Type B pancreatic cell (in vitro differentiated cells): ENCODE measurements at regions not wholly inside any gene's neighbourhood (a gene's known extent, or its start where the extent isn't known, plus 50 kb on each side); places are given as distances from the start of the nearest gene placed in this dataset.

Source experiments
- DNase-seq: peaks from one replicate; pipeline ENCODE4 v3.0.0; 2021; ENCODE audit warnings: mixed read lengths; ENCODE audit not compliant: unreplicated experiment; ENCODE audit errors: extremely low spot score
- H3K27ac Mint-ChIP-seq: 2 replicates; pipeline ENCODE4 v1.8.0; 2021; ENCODE audit warnings: mild to moderate bottlenecking, mixed read lengths
- H3K27me3 Mint-ChIP-seq: 2 replicates; pipeline ENCODE4 v1.8.0; 2021; ENCODE audit warnings: mixed read lengths
- H3K36me3 Mint-ChIP-seq: 2 replicates; pipeline ENCODE4 v1.8.0; 2021; ENCODE audit warnings: mixed read lengths
- H3K4me1 Mint-ChIP-seq: one replicate; pipeline ENCODE4 v1.8.0; 2021; ENCODE audit warnings: mixed read lengths; ENCODE audit not compliant: unreplicated experiment
- H3K4me3 Mint-ChIP-seq: 2 replicates; pipeline ENCODE4 v1.8.0; 2021; ENCODE audit warnings: mild to moderate bottlenecking, mixed read lengths
- H3K9me3 Mint-ChIP-seq: 2 replicates; pipeline ENCODE4 v1.8.0; 2021; ENCODE audit warnings: mixed read lengths
- CTCF ChIP-seq: fragments of 200-600 bp; sonication (generic); conservative IDR thresholded peaks from 2 replicates; pipeline ENCODE4 v1.5.0; 2021; ENCODE audit warnings: antibody characterized with exemption, mild to moderate bottlenecking

- peaks cover 4% of the 10 kb centered on the region for H3K27me3 Mint-ChIP-seq
- H3K36me3 Mint-ChIP-seq, result no peaks in the 10 kb centered on the region
- H3K4me1 Mint-ChIP-seq, result peaks cover 7% of the 10 kb centered on the region
- TF ChIP-seq CTCF, result no peak
- no peak overlapping the region for H3K27ac Mint-ChIP-seq
- H3K9me3 Mint-ChIP-seq, result no peaks in the 10 kb centered on the region
- no peak for DNase-seq
- no peak overlapping the region for H3K4me3 Mint-ChIP-seq
Observed at GRCh38 chr6:105907301-105907700, 178.8 kb upstream of the PRDM1 start.

GRCh38 chr6:105902401-105903031 lies 183.6 kb upstream of the PRDM1 start:
- no peak for TF ChIP-seq CTCF
- Mint-ChIP-seq H3K4me1 (peaks cover 8% of the 10 kb centered on the region), H3K4me3 (no peak overlapping the region), H3K27ac (no peak overlapping the region), H3K9me3 (no peaks in the 10 kb centered on the region), H3K27me3 (peaks cover 4% of the 10 kb centered on the region), H3K36me3 (no peaks in the 10 kb centered on the region)
- DNase-seq, result no peak

GRCh38 chr6:105901583-105901982 lies 184.6 kb upstream of the PRDM1 start:
- TF ChIP-seq CTCF, result no peak
- Mint-ChIP-seq H3K27ac (no peak overlapping the region), H3K27me3 (peaks cover 4% of the 10 kb centered on the region), H3K4me1 (peaks cover 8% of the 10 kb centered on the region), H3K4me3 (no peak overlapping the region), H3K36me3 (no peaks in the 10 kb centered on the region), H3K9me3 (no peaks in the 10 kb centered on the region)
- no peak for DNase-seq

- Mint-ChIP-seq H3K36me3 (no peaks in the 10 kb centered on the region), H3K4me1 (peaks cover 8% of the 10 kb centered on the region), H3K27ac (no peak overlapping the region), H3K27me3 (peaks cover 4% of the 10 kb centered on the region), H3K9me3 (no peaks in the 10 kb centered on the region), H3K4me3 (no peak overlapping the region)
- DNase-seq, result no peak
- TF ChIP-seq CTCF, result no peak
Observed at GRCh38 chr6:105900125-105900937, 185.8 kb upstream of the PRDM1 start.

GRCh38 chr6:105898286-105898685 lies 187.8 kb upstream of the PRDM1 start:
- Mint-ChIP-seq H3K4me3 (no peak overlapping the region), H3K4me1 (peaks cover 8% of the 10 kb centered on the region), H3K27me3 (no peaks in the 10 kb centered on the region), H3K36me3 (no peaks in the 10 kb centered on the region), H3K9me3 (no peaks in the 10 kb centered on the region), H3K27ac (no peak overlapping the region)
- DNase-seq, result no peak
- no peak for TF ChIP-seq CTCF
